ENCODE measurements at regions not wholly inside any gene's neighbourhood (a gene's known extent, or its start where the extent isn't known, plus 50 kb on each side); places are given as distances from the start of the nearest gene placed in this dataset.

- H3K4me3 ChIP-seq (replicated peaks; ENCODE audit: low read depth, low read length) = no peak overlapping the region
- no peak for TF ChIP-seq CTCF (IDR thresholded peaks at IDR 0.05; ENCODE audit: low read depth, low read length, missing control alignments)
- no peak for DNase-seq (ENCODE audit: extremely low read depth, low read depth)
Measured at GRCh38 chr21:41662161-41662560, 104.7 kb downstream of the RIPK4 start.

DNA sequence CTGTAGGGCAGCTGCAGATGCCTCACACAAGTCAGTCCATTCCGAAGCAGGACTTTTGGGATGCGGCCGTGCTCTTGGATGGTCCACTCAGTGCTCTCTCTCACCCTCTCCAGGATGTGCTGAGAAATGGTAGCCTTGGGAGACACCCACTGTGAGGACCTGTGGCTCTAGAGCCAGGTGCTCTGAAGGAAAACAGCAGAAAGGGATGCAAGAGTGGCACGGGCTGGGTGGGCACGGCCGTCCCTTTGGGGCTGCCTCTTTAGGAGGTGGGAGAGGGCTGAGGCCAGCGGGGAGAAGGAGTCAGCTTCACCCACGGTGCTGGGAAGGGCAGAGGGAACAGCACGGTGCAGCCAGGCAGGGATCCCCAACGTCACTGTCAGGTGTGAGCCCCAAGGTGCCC lies 106.1 kb downstream of the RIPK4 start:
- TF ChIP-seq CTCF (IDR thresholded peaks at IDR 0.05; ENCODE audit: low read depth, low read length, missing control alignments) = no peak

DNA sequence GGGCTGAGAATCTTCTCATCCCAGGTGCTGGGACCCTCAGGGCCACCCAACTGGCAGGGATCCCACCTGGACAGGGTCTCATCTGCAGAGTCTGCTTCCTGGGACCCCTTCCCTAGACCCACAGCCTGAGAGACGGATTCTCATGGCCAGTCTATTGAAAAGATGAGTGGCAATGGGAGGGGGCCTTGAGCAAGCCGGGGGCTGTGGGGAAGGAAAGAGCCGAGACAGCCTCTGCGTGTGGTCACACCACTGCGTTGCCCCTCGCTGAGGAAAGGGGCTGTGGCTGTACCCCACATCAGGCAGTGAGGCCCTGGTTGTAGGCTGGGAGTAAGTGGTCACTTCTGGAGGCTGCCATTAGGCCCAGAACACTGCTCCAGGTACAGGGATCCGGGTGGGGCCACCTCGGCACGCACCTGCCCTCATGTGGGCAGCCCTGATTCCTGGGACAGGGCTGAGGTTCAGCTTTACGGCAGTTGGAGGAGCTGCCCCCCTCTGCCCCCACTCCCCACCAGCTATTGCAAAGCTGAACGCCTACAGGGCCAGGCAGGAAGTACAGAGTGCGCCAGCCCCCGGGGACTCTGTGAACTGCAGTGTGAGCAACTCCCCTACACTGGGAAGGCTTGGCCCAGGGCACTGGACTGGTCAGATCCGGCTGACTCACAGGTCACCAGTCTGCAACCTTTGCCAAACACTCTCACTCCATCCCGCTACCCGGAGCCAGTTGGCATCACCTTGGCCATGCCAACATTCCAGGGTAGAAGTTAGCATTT lies 106.9 kb downstream of the RIPK4 start:
- no peak for DNase-seq (ENCODE audit: extremely low read depth, low read depth)
- no peak overlapping the region for H3K4me3 ChIP-seq (replicated peaks; ENCODE audit: low read depth, low read length)
- no peak for TF ChIP-seq CTCF (IDR thresholded peaks at IDR 0.05; ENCODE audit: low read depth, low read length, missing control alignments)

More for the DNA sequence above, 106.1 kb downstream of the RIPK4 start:
- no peak overlapping the region for H3K4me3 ChIP-seq (replicated peaks; ENCODE audit: low read depth, low read length)
- DNase-seq (ENCODE audit: extremely low read depth, low read depth) = no peak

GRCh38 chr21:41656946-41657525 lies 109.8 kb downstream of the RIPK4 start:
- TF ChIP-seq CTCF (IDR thresholded peaks at IDR 0.05; ENCODE audit: low read depth, low read length, missing control alignments) = no peak
- DNase-seq (ENCODE audit: extremely low read depth, low read depth) = no peak
- H3K4me3 ChIP-seq (replicated peaks; ENCODE audit: low read depth, low read length) = no peak overlapping the region

DNA sequence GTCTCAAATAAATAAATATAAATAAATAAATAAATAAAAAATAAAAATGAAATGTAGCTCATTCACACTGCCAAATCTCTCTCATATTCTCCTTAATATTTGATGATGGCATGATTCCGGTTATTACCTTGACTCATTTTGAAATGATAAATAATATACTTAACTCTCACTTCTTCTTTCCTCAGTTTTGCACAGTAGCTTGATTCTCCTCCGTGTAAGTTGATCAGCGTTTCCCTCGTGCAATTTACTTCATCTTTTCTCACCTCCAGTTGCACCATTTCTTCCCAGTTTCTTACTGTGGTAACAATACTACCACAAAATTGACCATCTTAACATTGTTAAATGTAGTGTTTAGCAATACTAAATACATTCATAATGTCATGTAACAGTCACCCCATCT lies 111.6 kb downstream of the RIPK4 start:
- no peak for DNase-seq (ENCODE audit: extremely low read depth, low read depth)
- TF ChIP-seq CTCF (IDR thresholded peaks at IDR 0.05; ENCODE audit: low read depth, low read length, missing control alignments) = no peak
- H3K4me3 ChIP-seq (replicated peaks; ENCODE audit: low read depth, low read length) = no peak overlapping the region

DNA sequence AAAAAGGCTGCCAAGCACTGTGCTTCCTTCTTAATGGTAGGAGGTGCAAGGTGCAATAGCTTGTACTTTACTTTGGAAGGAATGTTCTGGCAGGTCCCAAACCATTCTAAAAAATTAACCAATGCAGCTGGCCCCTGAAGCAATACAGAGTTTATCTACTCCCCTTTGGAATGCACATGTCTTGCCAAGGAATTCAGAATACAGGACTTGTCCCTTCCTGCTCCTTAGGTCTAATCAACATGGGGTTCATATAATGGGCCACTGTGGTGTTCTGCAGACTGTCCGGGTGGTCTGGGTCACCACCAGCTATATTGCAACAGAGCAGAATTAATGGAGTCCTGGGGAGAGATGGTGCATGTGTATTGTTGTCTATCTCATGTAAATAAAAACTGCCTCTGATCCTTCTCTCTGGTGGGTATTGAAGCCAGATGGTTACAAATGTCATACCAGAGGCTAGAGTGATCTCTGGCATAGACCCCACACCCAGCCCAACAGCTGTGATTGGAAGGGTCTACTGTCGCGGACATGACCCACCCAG lies 112.8 kb downstream of the RIPK4 start:
- no peak overlapping the region for H3K4me3 ChIP-seq (replicated peaks; ENCODE audit: low read depth, low read length)
- no peak for DNase-seq (ENCODE audit: extremely low read depth, low read depth)
- TF ChIP-seq CTCF (IDR thresholded peaks at IDR 0.05; ENCODE audit: low read depth, low read length, missing control alignments) = no peak

All from HFF-Myc (cell line).